Keratinocyte (primary cell): ENCODE measurements at regions not wholly inside any gene's neighbourhood (a gene's known extent, or its start where the extent isn't known, plus 50 kb on each side); places are given as distances from the start of the nearest gene placed in this dataset.

Experiments used
- DNase-seq: peaks from one replicate; pipeline ENCODE4 v3.0.0-alpha.2; 2011; ENCODE audit warnings: low read depth, missing footprints, low spot score
- FAIRE-seq: peaks from 2 replicates; lab custom pipeline; 2011; peaks lifted over from hg19 to GRCh38; lab: Jason Lieb, UNC
- H2AFZ ChIP-seq: 2 replicates; pipeline ENCODE4 v1.6.0; 2012; ENCODE audit warnings: low read length, control low read depth, inconsistent platforms; ENCODE audit not compliant: control insufficient read depth
- H3K27ac ChIP-seq: 2 replicates; pipeline ENCODE4 v1.5.1; 2011; ENCODE audit warnings: low read length; ENCODE audit not compliant: control insufficient read depth, insufficient read depth
- H3K27me3 ChIP-seq: 3 replicates; pipeline ENCODE4 v1.6.0; 2011; ENCODE audit warnings: low read length; ENCODE audit not compliant: control insufficient read depth, insufficient read depth; ENCODE audit errors: extremely low read depth
- H3K36me3 ChIP-seq, 2 experiments: 2 replicates in 1 of 2; 3 replicates in 1 of 2; pipeline ENCODE4 v1.5.1; 2011; ENCODE audit warnings: low read length in 2 of 2, mild to moderate bottlenecking in 1 of 2; ENCODE audit not compliant: control insufficient read depth in 2 of 2, insufficient read depth in 2 of 2; ENCODE audit errors: extremely low read depth in 1 of 2
- H3K4me1 ChIP-seq: 3 replicates; pipeline ENCODE4 v1.5.1; 2011; ENCODE audit warnings: low read length; ENCODE audit not compliant: control insufficient read depth, insufficient read depth; ENCODE audit errors: extremely low read depth
- H3K4me2 ChIP-seq: 3 replicates; pipeline ENCODE4 v1.6.0; 2011; ENCODE audit warnings: low read depth, low read length; ENCODE audit not compliant: control insufficient read depth, insufficient read depth; ENCODE audit errors: extremely low read depth
- H3K4me3 ChIP-seq, 3 experiments: fragments of 200-600 bp in 1 of 3; sonication (generic) in 1 of 3; 2 replicates in 2 of 3; 3 replicates in 1 of 3; pipeline ENCODE4 v1.5.1; 2011 to 2016; ENCODE audit warnings: low read length in 3 of 3, mild to moderate bottlenecking in 3 of 3, control low read depth in 2 of 3, inconsistent platforms in 1 of 3, low read depth in 1 of 3, mixed read lengths in 1 of 3, mixed run types in 1 of 3, moderate library complexity in 1 of 3; ENCODE audit not compliant: control insufficient read depth in 2 of 3, insufficient read depth in 2 of 3; ENCODE audit errors: extremely low read depth in 1 of 3
- H3K79me2 ChIP-seq: 2 replicates; pipeline ENCODE4 v1.6.0; 2012; ENCODE audit warnings: low read length; ENCODE audit not compliant: control insufficient read depth, insufficient read depth
- H3K9ac ChIP-seq: 3 replicates; pipeline ENCODE4 v1.6.0; 2011; ENCODE audit warnings: low read length; ENCODE audit not compliant: control insufficient read depth, insufficient read depth; ENCODE audit errors: extremely low read depth
- H3K9me1 ChIP-seq: 3 replicates; pipeline ENCODE4 v1.6.0; 2011; ENCODE audit warnings: low read length; ENCODE audit not compliant: control insufficient read depth, insufficient read depth; ENCODE audit errors: extremely low read depth
- H3K9me3 ChIP-seq: 2 replicates; pipeline ENCODE4 v1.5.1; 2012; ENCODE audit warnings: low read depth, low read length; ENCODE audit not compliant: control insufficient read depth
- H4K20me1 ChIP-seq: 3 replicates; pipeline ENCODE4 v1.6.0; 2011; ENCODE audit warnings: low read length; ENCODE audit not compliant: control insufficient read depth, insufficient read depth; ENCODE audit errors: extremely low read depth
- CTCF ChIP-seq, 3 experiments: IDR thresholded peaks in 1 of 3; conservative IDR thresholded peaks in 1 of 3; optimal IDR thresholded peaks in 1 of 3; 2 replicates in 2 of 3; 3 replicates in 1 of 3; pipeline versions ENCODE3 to v1.5.1; 2011; ENCODE audit warnings: low read length in 3 of 3, mild to moderate bottlenecking in 3 of 3, moderate library complexity in 2 of 3, control low read depth in 1 of 3, inconsistent platforms in 1 of 3; ENCODE audit not compliant: insufficient read depth in 2 of 3; ENCODE audit errors: extremely low read depth in 1 of 3
- EZH2 ChIP-seq: IDR thresholded peaks from one replicate; pipeline ENCODE4 v1.6.1; 2012; ENCODE audit warnings: inconsistent platforms, mild to moderate bottlenecking, low read length, moderate library complexity
- dilution Hi-C: fragments of 300-500 bp; cut with MboI; formaldehyde crosslinking; loops from one replicate; pipeline ENCODE4 v1.7.0; 2020; ENCODE audit warnings: low sequenced_read_pairs; ENCODE audit not compliant: extremely low pct_ligation_motif_present

GRCh38 chr2:121015971-121016485 is 269.0 kb downstream of the TFCP2L1 start:
- no peak for TF ChIP-seq EZH2
- Histone ChIP-seq H3K9ac (no peak overlapping the region), H3K27ac (no peak overlapping the region), H3K27me3 (peaks cover 18% of the 10 kb centered on the region), H3K9me1 (no peaks in the 10 kb centered on the region), H3K4me2 (no peak overlapping the region), H3K4me3 (no peak overlapping the region), H2AFZ (no peak overlapping the region), H3K9me3 (no peaks in the 10 kb centered on the region), H3K79me2 (no peaks in the 10 kb centered on the region), H3K4me1 (no peaks in the 10 kb centered on the region), H3K36me3 (no peaks in the 10 kb centered on the region), H4K20me1 (no peaks in the 10 kb centered on the region)
- dilution Hi-C loops, result no loop called here
- no peak for FAIRE-seq
- DNase-seq, result no peak

GRCh38 chr2:121017396-121017795 is 267.6 kb downstream of the TFCP2L1 start:
- no peaks in the 10 kb centered on the region for H3K9me1 ChIP-seq
- no peak for FAIRE-seq
- H3K4me3 ChIP-seq, result no peak overlapping the region
- dilution Hi-C loops, result no loop called here
- H4K20me1 ChIP-seq, result no peaks in the 10 kb centered on the region
- H3K27me3 ChIP-seq, result peaks cover 18% of the 10 kb centered on the region
- no peaks in the 10 kb centered on the region for H3K9me3 ChIP-seq
- no peaks in the 10 kb centered on the region for H3K4me1 ChIP-seq
- no peak overlapping the region for H2AFZ ChIP-seq
- no peak overlapping the region for H3K9ac ChIP-seq
- TF ChIP-seq EZH2 (no peak), CTCF (optimal IDR thresholded peaks at IDR 0.05 in 1 of 3, IDR thresholded peaks at IDR 0.05 in 1 of 3, conservative IDR thresholded peaks at IDR 0.05 in 1 of 3; ENCODE audit: extremely low read depth in 1 of 3, insufficient read depth in 2 of 3, low read length in 3 of 3) (no peak)
- no peak overlapping the region for H3K4me2 ChIP-seq
- H3K79me2 ChIP-seq, result no peaks in the 10 kb centered on the region
- H3K27ac ChIP-seq, result no peak overlapping the region
- no peaks in the 10 kb centered on the region for H3K36me3 ChIP-seq
- no peak for DNase-seq
